OCI-LY1 (cell line): ENCODE measurements at regions not wholly inside any gene's neighbourhood (a gene's known extent, or its start where the extent isn't known, plus 50 kb on each side); places are given as distances from the start of the nearest gene placed in this dataset.

Experiments used
- H2AFZ ChIP-seq: fragments of 200-600 bp; sonication (generic), shearing (Covaris generic); 2 replicates; pipeline ENCODE4 v1.6.0; 2014; ENCODE audit warnings: antibody characterized with exemption, mild to moderate bottlenecking, low read length
- H3F3A ChIP-seq: fragments of 200-600 bp; sonication (generic), shearing (Covaris generic); 2 replicates; pipeline ENCODE4 v1.6.0; 2014; ENCODE audit warnings: mild to moderate bottlenecking, antibody characterized with exemption, low read length, moderate library complexity; ENCODE audit not compliant: insufficient read depth
- H3K27ac ChIP-seq: fragments of 200-600 bp; sonication (generic); 2 replicates; pipeline ENCODE4 v1.5.1; 2014; ENCODE audit warnings: low read length, mixed run types, mild to moderate bottlenecking, low read depth; ENCODE audit not compliant: poor library complexity, severe bottlenecking
- H3K27me3 ChIP-seq: fragments of 200-600 bp; sonication (generic); 2 replicates; pipeline ENCODE4 v1.6.0; 2014; ENCODE audit warnings: antibody characterized with exemption, mild to moderate bottlenecking, low read length, moderate library complexity; ENCODE audit not compliant: insufficient read depth
- H3K36me3 ChIP-seq: fragments of 200-600 bp; sonication (generic); 2 replicates; pipeline ENCODE4 v1.6.1; 2014; ENCODE audit warnings: mild to moderate bottlenecking, antibody characterized with exemption, low read length, moderate library complexity, mixed read lengths; ENCODE audit not compliant: insufficient read depth
- H3K4me1 ChIP-seq: fragments of 200-600 bp; sonication (generic); 2 replicates; pipeline ENCODE4 v1.5.1; 2014; ENCODE audit warnings: mild to moderate bottlenecking, low read length, moderate library complexity; ENCODE audit not compliant: insufficient read depth, severe bottlenecking
- H3K4me2 ChIP-seq: fragments of 200-600 bp; sonication (generic), shearing (Covaris generic); 2 replicates; pipeline ENCODE4 v1.6.1; 2014; ENCODE audit warnings: low read length
- H3K4me3 ChIP-seq: fragments of 200-600 bp; sonication (generic); 2 replicates; pipeline ENCODE4 v1.5.1; 2014; ENCODE audit warnings: low read length, low read depth, mild to moderate bottlenecking, mixed read lengths; ENCODE audit not compliant: poor library complexity, severe bottlenecking
- H3K79me2 ChIP-seq: fragments of 200-600 bp; shearing (Covaris generic); 2 replicates; pipeline ENCODE4 v1.6.1; 2016; ENCODE audit warnings: mixed run types, low read length, mixed read lengths; ENCODE audit not compliant: insufficient read depth
- H3K9ac ChIP-seq: fragments of 200-600 bp; sonication (generic), shearing (Covaris generic); 2 replicates; pipeline ENCODE4 v1.6.1; 2014; ENCODE audit warnings: mild to moderate bottlenecking, low read length, mixed read lengths
- H3K9me2 ChIP-seq: fragments of 200-600 bp; sonication (generic), shearing (Covaris generic); 2 replicates; pipeline ENCODE4 v1.6.1; 2014; ENCODE audit warnings: low read depth, mild to moderate bottlenecking, low read length, mixed read lengths
- H3K9me3 ChIP-seq: fragments of 200-600 bp; shearing (Covaris generic); 2 replicates; pipeline ENCODE4 v1.6.1; 2014; ENCODE audit warnings: low read length, mixed read lengths
- H4K20me1 ChIP-seq: fragments of 200-600 bp; sonication (generic), shearing (Covaris generic); 2 replicates; pipeline ENCODE4 v1.6.0; 2016; ENCODE audit warnings: mild to moderate bottlenecking, low read length; ENCODE audit not compliant: insufficient read depth
- CTCF ChIP-seq: fragments of 200-600 bp; sonication (generic), shearing (Covaris generic); IDR thresholded peaks from 2 replicates; pipeline ENCODE4 v1.5.1; 2017; ENCODE audit warnings: mild to moderate bottlenecking, antibody characterized with exemption, low read length, moderate library complexity, mixed read lengths
- EZH2 ChIP-seq: fragments of 200-600 bp; sonication (generic), shearing (Covaris generic); IDR thresholded peaks from 2 replicates; pipeline ENCODE4 v1.8.0; 2017; ENCODE audit warnings: borderline replicate concordance, mixed run types, mild to moderate bottlenecking, antibody characterized with exemption, low read length, moderate library complexity, mixed read lengths

- no peaks in the 10 kb centered on the region for H3F3A ChIP-seq
- H2AFZ ChIP-seq, result no peak overlapping the region
- H3K4me1 ChIP-seq, result no peaks in the 10 kb centered on the region
- H3K27ac ChIP-seq, result no peak overlapping the region
- no peaks in the 10 kb centered on the region for H3K79me2 ChIP-seq
- H3K9ac ChIP-seq, result no peak overlapping the region
- TF ChIP-seq CTCF, result no peak
- no peak for TF ChIP-seq EZH2
- H4K20me1 ChIP-seq, result no peaks in the 10 kb centered on the region
- no peak overlapping the region for H3K4me2 ChIP-seq
- no peaks in the 10 kb centered on the region for H3K36me3 ChIP-seq
- no peaks in the 10 kb centered on the region for H3K27me3 ChIP-seq
- no peak overlapping the region for H3K4me3 ChIP-seq
- peaks cover 7% of the 10 kb centered on the region for H3K9me3 ChIP-seq
- 0 out of 2 replicates have a peak, but pooled peaks cover 3% of the 10 kb centered on the region for H3K9me2 ChIP-seq
Measured at GRCh38 chr7:118627467-118627866, 403.0 kb downstream of the ANKRD7 start.

GRCh38 chr7:118629898-118630438 lies 405.5 kb downstream of the ANKRD7 start:
- Histone ChIP-seq H3K36me3 (no peaks in the 10 kb centered on the region), H3K9me2 (0 out of 2 replicates have a peak, but pooled peaks cover 5% of the 10 kb centered on the region), H3K9ac (no peak overlapping the region), H3K27me3 (no peaks in the 10 kb centered on the region), H2AFZ (no peak overlapping the region), H4K20me1 (no peaks in the 10 kb centered on the region), H3F3A (no peaks in the 10 kb centered on the region), H3K4me1 (no peaks in the 10 kb centered on the region), H3K4me2 (no peak overlapping the region), H3K27ac (no peak overlapping the region), H3K9me3 (peaks cover 7% of the 10 kb centered on the region), H3K4me3 (no peak overlapping the region), H3K79me2 (no peaks in the 10 kb centered on the region)
- TF ChIP-seq EZH2, result no peak
- TF ChIP-seq CTCF, result no peak

- H2AFZ ChIP-seq, result no peak overlapping the region
- H3K79me2 ChIP-seq, result no peaks in the 10 kb centered on the region
Measured at GRCh38 chr7:118642396-118642795, 417.9 kb downstream of the ANKRD7 start.

More at GRCh38 chr7:118642396-118642795, 417.9 kb downstream of the ANKRD7 start:
- Histone ChIP-seq H3K27ac (no peak overlapping the region), H3F3A (no peaks in the 10 kb centered on the region), H3K4me1 (no peaks in the 10 kb centered on the region), H3K9me2 (no peaks in the 10 kb centered on the region), H3K27me3 (no peaks in the 10 kb centered on the region), H4K20me1 (no peaks in the 10 kb centered on the region), H3K9ac (no peak overlapping the region), H3K4me3 (no peak overlapping the region), H3K9me3 (no peaks in the 10 kb centered on the region), H3K4me2 (no peak overlapping the region), H3K36me3 (no peaks in the 10 kb centered on the region)
- no peak for TF ChIP-seq CTCF
- TF ChIP-seq EZH2, result no peak
